H9 (cell line): ENCODE measurements at regions not wholly inside any gene's neighbourhood (a gene's known extent, or its start where the extent isn't known, plus 50 kb on each side); places are given as distances from the start of the nearest gene placed in this dataset.

ENCODE experiments used
- DNase-seq: peaks from one replicate; pipeline ENCODE4 v3.0.0-alpha.2; 2017
- H2AFZ ChIP-seq: one replicate; pipeline ENCODE4 v1.6.1; 2013; ENCODE audit warnings: mild to moderate bottlenecking, low read length, control low read depth, moderate library complexity
- H2AK5ac ChIP-seq: 2 replicates; pipeline ENCODE4 v1.6.1; 2013; ENCODE audit warnings: low read length, control low read depth, mixed read lengths; ENCODE audit not compliant: insufficient read length
- H2BK120ac ChIP-seq: one replicate; pipeline ENCODE4 v1.6.1; 2013; ENCODE audit warnings: low read depth, mild to moderate bottlenecking, low read length, control low read depth, inconsistent platforms; ENCODE audit not compliant: poor library complexity, severe bottlenecking
- H2BK12ac ChIP-seq: 2 replicates; pipeline ENCODE4 v1.6.1; 2013; ENCODE audit warnings: low read length, control low read depth, mixed read lengths, low read depth; ENCODE audit not compliant: insufficient read length
- H2BK15ac ChIP-seq: 2 replicates; pipeline ENCODE4 v1.6.1; 2013; ENCODE audit warnings: low read depth, low read length, control low read depth
- H2BK20ac ChIP-seq: one replicate; pipeline ENCODE4 v1.6.1; 2013; ENCODE audit warnings: low read depth, mild to moderate bottlenecking, low read length, control low read depth, inconsistent platforms; ENCODE audit not compliant: poor library complexity, severe bottlenecking
- H2BK5ac ChIP-seq: 2 replicates; pipeline ENCODE4 v1.6.1; 2013; ENCODE audit warnings: low read length, control low read depth, mixed read lengths; ENCODE audit not compliant: insufficient read length
- H3K14ac ChIP-seq: 2 replicates; pipeline ENCODE4 v1.6.1; 2013; ENCODE audit warnings: low read length, control low read depth; ENCODE audit not compliant: insufficient read depth
- H3K18ac ChIP-seq: 2 replicates; pipeline ENCODE4 v1.6.1; 2013; ENCODE audit warnings: low read depth, mild to moderate bottlenecking, mixed read lengths, low read length, control low read depth; ENCODE audit not compliant: insufficient read length
- H3K23ac ChIP-seq: 2 replicates; pipeline ENCODE4 v1.6.1; 2013; ENCODE audit warnings: low read length, control low read depth, mixed read lengths, low read depth; ENCODE audit not compliant: insufficient read length
- H3K23me2 ChIP-seq: 2 replicates; pipeline ENCODE4 v1.6.1; 2013; ENCODE audit warnings: low read depth, mild to moderate bottlenecking, mixed read lengths, low read length, control low read depth; ENCODE audit not compliant: insufficient read length, poor library complexity, severe bottlenecking
- H3K27ac ChIP-seq: 2 replicates; pipeline ENCODE4 v1.5.1; 2013; ENCODE audit warnings: low read length, control low read depth, mixed read lengths, low read depth; ENCODE audit not compliant: insufficient read length
- H3K27me3 ChIP-seq: 2 replicates; pipeline ENCODE4 v1.6.1; 2013; ENCODE audit warnings: low read length, control low read depth, inconsistent platforms; ENCODE audit not compliant: insufficient read depth
- H3K4ac ChIP-seq: 2 replicates; pipeline ENCODE4 v1.6.1; 2013; ENCODE audit warnings: low read depth, mild to moderate bottlenecking, control low read depth, inconsistent platforms, low read length, moderate library complexity
- H3K4me1 ChIP-seq: 2 replicates; pipeline ENCODE4 v1.6.1; 2013; ENCODE audit warnings: low read length, control low read depth, inconsistent platforms; ENCODE audit not compliant: insufficient read depth
- H3K4me2 ChIP-seq: 2 replicates; pipeline ENCODE4 v1.6.1; 2013; ENCODE audit warnings: low read length, control low read depth, mixed read lengths; ENCODE audit not compliant: insufficient read length, insufficient read depth
- H3K56ac ChIP-seq: 2 replicates; pipeline ENCODE4 v1.6.1; 2013; ENCODE audit warnings: low read depth, mild to moderate bottlenecking, mixed read lengths, low read length, control low read depth; ENCODE audit not compliant: insufficient read length
- H3K79me1 ChIP-seq: 2 replicates; pipeline ENCODE4 v1.6.1; 2013; ENCODE audit warnings: low read depth, mild to moderate bottlenecking, moderate library complexity, low read length, control low read depth, inconsistent platforms; ENCODE audit not compliant: insufficient read depth, poor library complexity, severe bottlenecking
- H3K79me2 ChIP-seq: 2 replicates; pipeline ENCODE4 v1.6.1; 2013; ENCODE audit warnings: low read length, control low read depth, inconsistent platforms; ENCODE audit not compliant: insufficient read depth
- H3K9ac ChIP-seq: 2 replicates; pipeline ENCODE4 v1.6.1; 2013; ENCODE audit warnings: low read length, control low read depth, mixed read lengths; ENCODE audit not compliant: insufficient read length; ENCODE audit errors: extremely low read depth
- H3K9me3 ChIP-seq: one replicate; pipeline ENCODE4 v1.6.1; 2013; ENCODE audit warnings: low read depth, low read length, inconsistent platforms; ENCODE audit not compliant: control insufficient read depth
- H3T11ph ChIP-seq: one replicate; pipeline ENCODE4 v1.6.1; 2013; ENCODE audit warnings: mild to moderate bottlenecking, low read length, control low read depth, inconsistent platforms
- H4K20me1 ChIP-seq: one replicate; pipeline ENCODE4 v1.6.1; 2013; ENCODE audit not compliant: control insufficient read depth, insufficient read length, insufficient read depth
- H4K5ac ChIP-seq: 2 replicates; pipeline ENCODE4 v1.6.1; 2013; ENCODE audit warnings: low read depth, mild to moderate bottlenecking, mixed read lengths, low read length, control low read depth; ENCODE audit not compliant: insufficient read length
- H4K8ac ChIP-seq: replicated peaks from 2 replicates; pipeline ENCODE4 v1.6.1; 2013; ENCODE audit warnings: low read length, control low read depth, mixed read lengths, low read depth; ENCODE audit not compliant: insufficient read length
- H4K91ac ChIP-seq: 2 replicates; pipeline ENCODE4 v1.6.1; 2013; ENCODE audit warnings: low read depth, mild to moderate bottlenecking, moderate library complexity, mixed read lengths, low read length, control low read depth; ENCODE audit not compliant: insufficient read length
- H3K27ac Mint-ChIP-seq, 3 experiments: 2 replicates in 2 of 3; 3 replicates in 1 of 3; pipeline ENCODE4 v1.8.0; 2020 to 2021; ENCODE audit warnings: mixed read lengths in 3 of 3, mild to moderate bottlenecking in 1 of 3, moderate library complexity in 1 of 3
- H3K27me3 Mint-ChIP-seq: 2 replicates; pipeline ENCODE4 v1.8.0; 2021; ENCODE audit warnings: low read depth, mild to moderate bottlenecking, moderate library complexity, mixed read lengths
- H3K36me3 Mint-ChIP-seq, 3 experiments: 2 replicates in 2 of 3; 3 replicates in 1 of 3; pipeline ENCODE4 v1.8.0; 2020 to 2021; ENCODE audit warnings: low read depth in 3 of 3, mixed read lengths in 3 of 3; ENCODE audit not compliant: insufficient read depth in 1 of 3
- H3K4me1 Mint-ChIP-seq, 2 experiments: 2 replicates each; pipeline ENCODE4 v1.8.0; 2020; ENCODE audit warnings: mixed read lengths in 2 of 2
- H3K4me3 Mint-ChIP-seq, 2 experiments: 2 replicates in 1 of 2; 3 replicates in 1 of 2; pipeline ENCODE4 v1.8.0; 2020 to 2021; ENCODE audit warnings: mild to moderate bottlenecking in 2 of 2, mixed read lengths in 2 of 2, moderate library complexity in 1 of 2
- H3K9me3 Mint-ChIP-seq, 2 experiments: 2 replicates in 1 of 2; 3 replicates in 1 of 2; pipeline ENCODE4 v1.8.0; 2020; ENCODE audit warnings: mild to moderate bottlenecking in 2 of 2, mixed read lengths in 2 of 2, moderate library complexity in 1 of 2
- WGBS: extraction: QIAGEN DNeasy Blood & Tissue Kit; methylation state at CpG from one replicate; pipeline ENCODE4 v1.1.7; 2013; ENCODE audit warnings: missing lambda C conversion rate, low lambda C conversion rate, mixed read lengths; ENCODE audit not compliant: insufficient read length; ENCODE audit errors: extremely low coverage; 5-methylcytosine and 5-hydroxymethylcytosine counted together
- TF ChIP-seq, protein P1 (sequence below): fragments of 200-600 bp; sonication (generic); conservative IDR thresholded peaks from 3 replicates; pipeline ENCODE4 v1.8.0; 2021; ENCODE audit warnings: antibody characterized with exemption, mild to moderate bottlenecking

GRCh38 chr1:22317231-22317919 lies 134.3 kb upstream of the ZBTB40 start:
- H3K9ac ChIP-seq = no peak overlapping the region
- peaks cover 40 to 55% of the 10 kb centered on the region in 2 experiments for H3K4me1 Mint-ChIP-seq

More at GRCh38 chr1:22317231-22317919, 134.3 kb upstream of the ZBTB40 start:
- Histone ChIP-seq H3K79me2 (no peaks in the 10 kb centered on the region), H4K5ac (no peak overlapping the region), H4K8ac (no peak overlapping the region), H2BK5ac (no peak overlapping the region), H3K4me1 (peaks cover 15% of the 10 kb centered on the region), H2BK120ac (no peak overlapping the region), H3T11ph (no peak overlapping the region), H2AFZ (peak overlapping the region; percentile 32), H3K23me2 (no peaks in the 10 kb centered on the region), H3K27ac (no peak overlapping the region), H2BK12ac (no peak overlapping the region), H3K23ac (no peak overlapping the region), H2BK15ac (no peak overlapping the region), H4K20me1 (no peaks in the 10 kb centered on the region), H3K27me3 (no peaks in the 10 kb centered on the region; the same call in 1 of the 2 replicates), H3K18ac (peak overlapping the region; percentile 33), H2BK20ac (no peak overlapping the region), H3K79me1 (no peaks in the 10 kb centered on the region), H3K14ac (no peak overlapping the region), H2AK5ac (no peak overlapping the region), H4K91ac (no peak overlapping the region), H3K9me3 (no peaks in the 10 kb centered on the region), H3K56ac (no peak overlapping the region), H3K4ac (no peak overlapping the region), H3K4me2 (no peak overlapping the region)
- H3K27me3 Mint-ChIP-seq = peaks cover 6% of the 10 kb centered on the region
- WGBS = no CpG with 5 or more reads among the region's 10 CpGs
- DNase-seq = peak; percentile 77
- no peaks in the 10 kb centered on the region for H3K36me3 Mint-ChIP-seq
- no peak overlapping the region for H3K27ac Mint-ChIP-seq
- H3K9me3 Mint-ChIP-seq = no peaks in the 10 kb centered on the region
- H3K4me3 Mint-ChIP-seq = 0 out of 5 replicates have a peak overlapping the region, but pooled peaks of 1 of the 2 experiments have one; percentile 35
- TF ChIP-seq, protein P1, sequence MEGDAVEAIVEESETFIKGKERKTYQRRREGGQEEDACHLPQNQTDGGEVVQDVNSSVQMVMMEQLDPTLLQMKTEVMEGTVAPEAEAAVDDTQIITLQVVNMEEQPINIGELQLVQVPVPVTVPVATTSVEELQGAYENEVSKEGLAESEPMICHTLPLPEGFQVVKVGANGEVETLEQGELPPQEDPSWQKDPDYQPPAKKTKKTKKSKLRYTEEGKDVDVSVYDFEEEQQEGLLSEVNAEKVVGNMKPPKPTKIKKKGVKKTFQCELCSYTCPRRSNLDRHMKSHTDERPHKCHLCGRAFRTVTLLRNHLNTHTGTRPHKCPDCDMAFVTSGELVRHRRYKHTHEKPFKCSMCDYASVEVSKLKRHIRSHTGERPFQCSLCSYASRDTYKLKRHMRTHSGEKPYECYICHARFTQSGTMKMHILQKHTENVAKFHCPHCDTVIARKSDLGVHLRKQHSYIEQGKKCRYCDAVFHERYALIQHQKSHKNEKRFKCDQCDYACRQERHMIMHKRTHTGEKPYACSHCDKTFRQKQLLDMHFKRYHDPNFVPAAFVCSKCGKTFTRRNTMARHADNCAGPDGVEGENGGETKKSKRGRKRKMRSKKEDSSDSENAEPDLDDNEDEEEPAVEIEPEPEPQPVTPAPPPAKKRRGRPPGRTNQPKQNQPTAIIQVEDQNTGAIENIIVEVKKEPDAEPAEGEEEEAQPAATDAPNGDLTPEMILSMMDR = peak; percentile 86
